WTC11 (cell line): ENCODE measurements at regions not wholly inside any gene's neighbourhood (a gene's known extent, or its start where the extent isn't known, plus 50 kb on each side); places are given as distances from the start of the nearest gene placed in this dataset.

Experiments
- ATAC-seq: fragments of 200-7000 bp; cut with Tn5 transposase; 2 replicates; pipeline ENCODE4 v1.10.0; 2021; ENCODE audit warnings: mild to moderate bottlenecking, moderate library complexity
- CTCF ChIA-PET: fragments of 300-600 bp; sonication (Branson Sonifier 250); formaldehyde crosslinking; loops from one replicate; lab custom pipeline; 2021; ENCODE audit warnings: antibody characterized with exemption; lab: Charles Lee
- POLR2A ChIA-PET: fragments of 350-600 bp; sonication (Branson Sonifier 250); formaldehyde crosslinking; loops from one replicate; lab custom pipeline; 2021; ENCODE audit warnings: antibody characterized with exemption; lab: Charles Lee
- DNase-seq: peaks from one replicate; pipeline ENCODE4 v3.0.0; 2021; ENCODE audit warnings: low spot score
- H3K27ac Mint-ChIP-seq: 2 replicates; pipeline ENCODE4 v1.8.0; 2021; ENCODE audit warnings: mixed read lengths
- H3K27me3 Mint-ChIP-seq: 2 replicates; pipeline ENCODE4 v1.8.0; 2021; ENCODE audit warnings: low read depth, mild to moderate bottlenecking, moderate library complexity, mixed read lengths
- H3K36me3 Mint-ChIP-seq: 2 replicates; pipeline ENCODE4 v1.8.0; 2021; ENCODE audit warnings: mixed read lengths
- H3K4me1 Mint-ChIP-seq: 2 replicates; pipeline ENCODE4 v1.8.0; 2022; ENCODE audit warnings: mixed read lengths
- H3K4me3 Mint-ChIP-seq: 2 replicates; pipeline ENCODE4 v1.8.0; 2021; ENCODE audit warnings: mild to moderate bottlenecking, moderate library complexity, mixed read lengths
- H3K9me3 Mint-ChIP-seq: 2 replicates; pipeline ENCODE4 v1.8.0; 2021; ENCODE audit warnings: mixed read lengths
- ATF1 ChIP-seq: sonication (generic); formaldehyde crosslinking; IDR thresholded peaks from 2 replicates; pipeline ENCODE4 v1.8.1; 2023; ENCODE audit warnings: mild to moderate bottlenecking, moderate library complexity, missing genetic modification reagents
- E2F4 ChIP-seq: sonication (generic); formaldehyde crosslinking; IDR thresholded peaks from 2 replicates; pipeline ENCODE4 v1.8.1; 2022; ENCODE audit warnings: low read depth, mild to moderate bottlenecking, moderate library complexity, missing genetic modification reagents, borderline replicate concordance
- ELF4 ChIP-seq: sonication (generic); formaldehyde crosslinking; IDR thresholded peaks from 2 replicates; pipeline ENCODE4 v1.8.1; 2022; ENCODE audit warnings: low read depth, mild to moderate bottlenecking, moderate library complexity, missing genetic modification reagents
- ETV6 ChIP-seq: sonication (generic); formaldehyde crosslinking; IDR thresholded peaks from 2 replicates; pipeline ENCODE4 v1.8.1; 2022; ENCODE audit warnings: mild to moderate bottlenecking, missing genetic modification reagents
- GABPB1 ChIP-seq: sonication (generic); formaldehyde crosslinking; IDR thresholded peaks from 2 replicates; pipeline ENCODE4 v1.8.1; 2023; ENCODE audit warnings: mild to moderate bottlenecking, missing genetic modification reagents
- GTF2I ChIP-seq: fragments of 250-450 bp; sonication (Bioruptor Pico); conservative IDR thresholded peaks from 2 replicates; pipeline ENCODE4 v1.4.0; 2021; ENCODE audit warnings: mild to moderate bottlenecking
- HMGA2 ChIP-seq: fragments of 250-450 bp; sonication (Bioruptor Pico); IDR thresholded peaks from 2 replicates; pipeline ENCODE4 v1.4.0; 2021; ENCODE audit warnings: mild to moderate bottlenecking, moderate library complexity
- JUN ChIP-seq: sonication (generic); formaldehyde crosslinking; IDR thresholded peaks from 2 replicates; pipeline ENCODE4 v1.8.0; 2023; ENCODE audit warnings: mild to moderate bottlenecking, missing genetic modification reagents
- NR2C2 ChIP-seq: sonication (generic); formaldehyde crosslinking; IDR thresholded peaks from 2 replicates; pipeline ENCODE4 v1.8.0; 2022; ENCODE audit warnings: mild to moderate bottlenecking, missing genetic modification reagents
- PRRX2 ChIP-seq: fragments of 250-450 bp; sonication (Bioruptor Pico); IDR thresholded peaks from 2 replicates; pipeline ENCODE4 v1.8.0; 2021; ENCODE audit warnings: mild to moderate bottlenecking
- TEAD1 ChIP-seq: sonication (generic); formaldehyde crosslinking; IDR thresholded peaks from 2 replicates; pipeline ENCODE4 v1.8.0; 2022; ENCODE audit warnings: mild to moderate bottlenecking, missing genetic modification reagents
- USF1 ChIP-seq: sonication (generic); formaldehyde crosslinking; IDR thresholded peaks from 2 replicates; pipeline ENCODE4 v1.8.0; 2022; ENCODE audit warnings: mild to moderate bottlenecking, missing genetic modification reagents
- USF2 ChIP-seq: sonication (generic); formaldehyde crosslinking; IDR thresholded peaks from 2 replicates; pipeline ENCODE4 v1.8.1; 2023; ENCODE audit warnings: mild to moderate bottlenecking, missing genetic modification reagents, moderate library complexity
- ZNF416 ChIP-seq: fragments of 250-450 bp; sonication (Bioruptor Pico); IDR thresholded peaks from 2 replicates; pipeline ENCODE4 v1.9.0; 2021; ENCODE audit warnings: mild to moderate bottlenecking, inconsistent platforms
- ZNF671 ChIP-seq: fragments of 250-450 bp; sonication (Bioruptor Pico); IDR thresholded peaks from 2 replicates; pipeline ENCODE4 v1.8.0; 2021; ENCODE audit warnings: mild to moderate bottlenecking
- TF ChIP-seq, protein P1 (sequence below): sonication (generic); formaldehyde crosslinking; IDR thresholded peaks from 2 replicates; pipeline ENCODE4 v1.8.1; 2022; ENCODE audit warnings: low read depth, missing genetic modification reagents, borderline replicate concordance
- TF ChIP-seq, protein P2 (sequence below): fragments of 250-450 bp; sonication (Bioruptor Pico); IDR thresholded peaks from 2 replicates; pipeline ENCODE4 v1.9.0; 2021; ENCODE audit warnings: mild to moderate bottlenecking
- TF ChIP-seq, protein P3 (sequence below): sonication (generic); formaldehyde crosslinking; IDR thresholded peaks from 2 replicates; pipeline ENCODE4 v1.8.1; 2023; ENCODE audit warnings: mild to moderate bottlenecking, missing genetic modification reagents, moderate library complexity
- TF ChIP-seq, protein P4 (sequence below): sonication (generic); formaldehyde crosslinking; IDR thresholded peaks from 2 replicates; pipeline ENCODE4 v1.8.0; 2023; ENCODE audit warnings: missing genetic modification reagents, mild to moderate bottlenecking, borderline replicate concordance

- ATAC-seq (no peak), DNase-seq (no peak)
- Mint-ChIP-seq H3K4me3 (no peak overlapping the region), H3K27ac (no peak overlapping the region), H3K27me3 (peaks cover 10% of the 10 kb centered on the region), H3K9me3 (no peaks in the 10 kb centered on the region), H3K36me3 (no peaks in the 10 kb centered on the region), H3K4me1 (no peaks in the 10 kb centered on the region)
- ChIA-PET POLR2A (no interaction called here), CTCF (no interaction called here)
- TF ChIP-seq GTF2I (no peak), HMGA2 (CRISPR knock-in tag) (no peak), ATF1 (CRISPR knock-in tag) (no peak), ETV6 (CRISPR knock-in tag) (no peak), NR2C2 (CRISPR knock-in tag) (no peak), GABPB1 (CRISPR knock-in tag) (no peak), USF2 (no peak), ZNF671 (CRISPR knock-in tag) (no peak), ZNF416 (CRISPR knock-in tag) (no peak), ELF4 (CRISPR knock-in tag) (no peak), USF1 (CRISPR knock-in tag) (no peak), TEAD1 (CRISPR knock-in tag) (no peak), E2F4 (CRISPR knock-in tag) (no peak), JUN (no peak)
- TF ChIP-seq, protein P1, sequence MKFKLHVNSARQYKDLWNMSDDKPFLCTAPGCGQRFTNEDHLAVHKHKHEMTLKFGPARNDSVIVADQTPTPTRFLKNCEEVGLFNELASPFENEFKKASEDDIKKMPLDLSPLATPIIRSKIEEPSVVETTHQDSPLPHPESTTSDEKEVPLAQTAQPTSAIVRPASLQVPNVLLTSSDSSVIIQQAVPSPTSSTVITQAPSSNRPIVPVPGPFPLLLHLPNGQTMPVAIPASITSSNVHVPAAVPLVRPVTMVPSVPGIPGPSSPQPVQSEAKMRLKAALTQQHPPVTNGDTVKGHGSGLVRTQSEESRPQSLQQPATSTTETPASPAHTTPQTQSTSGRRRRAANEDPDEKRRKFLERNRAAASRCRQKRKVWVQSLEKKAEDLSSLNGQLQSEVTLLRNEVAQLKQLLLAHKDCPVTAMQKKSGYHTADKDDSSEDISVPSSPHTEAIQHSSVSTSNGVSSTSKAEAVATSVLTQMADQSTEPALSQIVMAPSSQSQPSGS (CRISPR knock-in tag), result no peak
- TF ChIP-seq, protein P2, sequence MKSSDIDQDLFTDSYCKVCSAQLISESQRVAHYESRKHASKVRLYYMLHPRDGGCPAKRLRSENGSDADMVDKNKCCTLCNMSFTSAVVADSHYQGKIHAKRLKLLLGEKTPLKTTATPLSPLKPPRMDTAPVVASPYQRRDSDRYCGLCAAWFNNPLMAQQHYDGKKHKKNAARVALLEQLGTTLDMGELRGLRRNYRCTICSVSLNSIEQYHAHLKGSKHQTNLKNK (CRISPR knock-in tag), result no peak
- TF ChIP-seq, protein P3, sequence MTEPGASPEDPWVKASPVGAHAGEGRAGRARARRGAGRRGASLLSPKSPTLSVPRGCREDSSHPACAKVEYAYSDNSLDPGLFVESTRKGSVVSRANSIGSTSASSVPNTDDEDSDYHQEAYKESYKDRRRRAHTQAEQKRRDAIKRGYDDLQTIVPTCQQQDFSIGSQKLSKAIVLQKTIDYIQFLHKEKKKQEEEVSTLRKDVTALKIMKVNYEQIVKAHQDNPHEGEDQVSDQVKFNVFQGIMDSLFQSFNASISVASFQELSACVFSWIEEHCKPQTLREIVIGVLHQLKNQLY (CRISPR knock-in tag), result no peak
Measured at GRCh38 chr7:26029911-26030310, 122.1 kb upstream of the NFE2L3 start.

DNA sequence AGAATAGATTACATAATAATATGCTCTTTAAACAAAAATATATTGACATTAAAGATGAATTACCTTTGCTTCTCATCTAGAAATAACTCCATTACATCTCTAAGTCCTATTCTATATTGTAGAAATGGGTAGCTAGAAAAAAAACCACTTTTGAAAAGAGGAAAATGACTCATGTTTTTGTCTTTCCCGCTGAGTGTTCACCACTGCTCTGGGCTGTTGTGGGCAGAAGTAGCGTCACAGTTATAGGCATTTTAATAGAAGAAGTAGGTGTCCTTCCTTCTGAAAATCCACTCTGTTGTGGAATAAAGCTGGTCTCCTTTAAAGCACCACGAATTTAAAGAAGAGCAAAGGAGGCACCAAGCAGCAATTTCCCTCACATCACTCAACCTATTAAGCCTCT, 117.6 kb upstream of the NFE2L3 start:
- H3K27ac Mint-ChIP-seq, result no peak overlapping the region
- no peaks in the 10 kb centered on the region for H3K4me1 Mint-ChIP-seq
- no peak overlapping the region for H3K4me3 Mint-ChIP-seq
- H3K27me3 Mint-ChIP-seq, result peaks cover 5% of the 10 kb centered on the region; the same call in 1 of the 2 replicates
- ChIA-PET CTCF (no interaction called here), POLR2A (no interaction called here)
- no peak for ATAC-seq
- H3K9me3 Mint-ChIP-seq, result peaks cover 4% of the 10 kb centered on the region
- H3K36me3 Mint-ChIP-seq, result no peaks in the 10 kb centered on the region
- no peak for DNase-seq
- TF ChIP-seq, protein P4, sequence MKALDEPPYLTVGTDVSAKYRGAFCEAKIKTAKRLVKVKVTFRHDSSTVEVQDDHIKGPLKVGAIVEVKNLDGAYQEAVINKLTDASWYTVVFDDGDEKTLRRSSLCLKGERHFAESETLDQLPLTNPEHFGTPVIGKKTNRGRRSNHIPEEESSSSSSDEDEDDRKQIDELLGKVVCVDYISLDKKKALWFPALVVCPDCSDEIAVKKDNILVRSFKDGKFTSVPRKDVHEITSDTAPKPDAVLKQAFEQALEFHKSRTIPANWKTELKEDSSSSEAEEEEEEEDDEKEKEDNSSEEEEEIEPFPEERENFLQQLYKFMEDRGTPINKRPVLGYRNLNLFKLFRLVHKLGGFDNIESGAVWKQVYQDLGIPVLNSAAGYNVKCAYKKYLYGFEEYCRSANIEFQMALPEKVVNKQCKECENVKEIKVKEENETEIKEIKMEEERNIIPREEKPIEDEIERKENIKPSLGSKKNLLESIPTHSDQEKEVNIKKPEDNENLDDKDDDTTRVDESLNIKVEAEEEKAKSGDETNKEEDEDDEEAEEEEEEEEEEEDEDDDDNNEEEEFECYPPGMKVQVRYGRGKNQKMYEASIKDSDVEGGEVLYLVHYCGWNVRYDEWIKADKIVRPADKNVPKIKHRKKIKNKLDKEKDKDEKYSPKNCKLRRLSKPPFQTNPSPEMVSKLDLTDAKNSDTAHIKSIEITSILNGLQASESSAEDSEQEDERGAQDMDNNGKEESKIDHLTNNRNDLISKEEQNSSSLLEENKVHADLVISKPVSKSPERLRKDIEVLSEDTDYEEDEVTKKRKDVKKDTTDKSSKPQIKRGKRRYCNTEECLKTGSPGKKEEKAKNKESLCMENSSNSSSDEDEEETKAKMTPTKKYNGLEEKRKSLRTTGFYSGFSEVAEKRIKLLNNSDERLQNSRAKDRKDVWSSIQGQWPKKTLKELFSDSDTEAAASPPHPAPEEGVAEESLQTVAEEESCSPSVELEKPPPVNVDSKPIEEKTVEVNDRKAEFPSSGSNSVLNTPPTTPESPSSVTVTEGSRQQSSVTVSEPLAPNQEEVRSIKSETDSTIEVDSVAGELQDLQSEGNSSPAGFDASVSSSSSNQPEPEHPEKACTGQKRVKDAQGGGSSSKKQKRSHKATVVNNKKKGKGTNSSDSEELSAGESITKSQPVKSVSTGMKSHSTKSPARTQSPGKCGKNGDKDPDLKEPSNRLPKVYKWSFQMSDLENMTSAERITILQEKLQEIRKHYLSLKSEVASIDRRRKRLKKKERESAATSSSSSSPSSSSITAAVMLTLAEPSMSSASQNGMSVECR (CRISPR knock-in tag), result no peak
- TF ChIP-seq PRRX2 (CRISPR knock-in tag), result no peak
